NCI-H1436 (cell line): ENCODE measurements at regions not wholly inside any gene's neighbourhood (a gene's known extent, or its start where the extent isn't known, plus 50 kb on each side); places are given as distances from the start of the nearest gene placed in this dataset.
"Not testable (repeated sequence)": the region's sequence is repeated elsewhere in the genome, so short reads cannot be mapped to it uniquely, and the experiment has no call there.

ENCODE experiments used
- DNase-seq: peaks from one replicate; lab custom pipeline; 2025; lab: John Stamatoyannopoulos, UW

DNA sequence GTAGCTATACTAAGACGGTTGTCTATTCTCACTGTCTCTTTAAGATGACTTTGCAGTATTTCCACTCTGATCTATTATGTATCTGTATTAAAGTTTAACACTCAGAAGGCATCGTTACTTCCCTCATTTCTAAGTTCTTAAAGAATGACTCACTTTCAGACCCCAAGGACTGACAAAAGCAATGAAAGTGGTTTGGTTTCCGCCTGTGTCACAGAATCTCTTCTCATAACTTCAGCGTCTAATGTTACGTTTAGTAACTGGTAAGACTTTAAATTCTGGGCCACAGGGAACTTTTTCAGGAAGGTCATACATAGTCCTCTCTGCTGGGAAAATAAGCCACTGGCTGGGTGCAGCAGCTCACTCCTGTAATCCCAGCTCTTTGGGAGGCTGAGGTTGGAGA is 892.0 kb upstream of the AUTS2 start:
- DNase-seq, result no peak

DNA sequence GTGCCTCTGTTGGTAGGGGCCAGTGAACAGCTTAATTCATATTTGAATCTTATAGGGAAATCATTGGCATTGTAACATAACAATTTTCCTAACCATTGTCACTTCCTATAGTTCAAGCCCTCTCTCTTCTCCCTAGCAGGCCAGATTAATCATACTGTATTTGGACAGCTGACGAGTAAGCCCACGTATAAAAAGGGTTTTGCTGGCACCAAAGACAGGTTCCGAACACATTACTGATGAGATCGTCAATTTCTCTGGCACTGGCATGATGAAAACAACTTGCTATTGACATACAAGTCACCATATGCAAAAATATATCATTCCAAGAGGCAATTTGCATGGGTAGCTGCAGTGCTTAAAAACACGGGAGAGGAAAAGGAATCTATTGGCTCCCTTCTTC is 891.1 kb upstream of the AUTS2 start:
- no peak for DNase-seq

DNA sequence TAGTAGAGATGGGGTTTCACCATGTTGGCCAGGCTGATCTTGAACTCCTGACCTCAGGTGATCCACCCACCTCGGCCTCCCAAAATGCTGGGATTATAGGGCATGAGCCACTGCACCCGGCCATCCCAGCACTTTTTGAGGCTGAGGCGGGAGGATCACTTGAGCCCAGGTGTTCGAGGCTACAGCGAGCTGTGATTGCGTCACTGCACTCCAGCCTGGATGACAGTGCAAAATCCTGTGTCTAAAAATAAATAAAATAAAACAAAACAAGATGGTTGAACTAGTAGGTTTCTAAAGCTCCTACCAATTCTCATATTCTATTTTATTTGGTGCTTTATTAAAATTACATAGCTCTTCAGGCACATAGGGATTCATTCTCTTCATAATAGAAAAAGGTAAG is 890.3 kb upstream of the AUTS2 start:
- DNase-seq, result no peak

DNA sequence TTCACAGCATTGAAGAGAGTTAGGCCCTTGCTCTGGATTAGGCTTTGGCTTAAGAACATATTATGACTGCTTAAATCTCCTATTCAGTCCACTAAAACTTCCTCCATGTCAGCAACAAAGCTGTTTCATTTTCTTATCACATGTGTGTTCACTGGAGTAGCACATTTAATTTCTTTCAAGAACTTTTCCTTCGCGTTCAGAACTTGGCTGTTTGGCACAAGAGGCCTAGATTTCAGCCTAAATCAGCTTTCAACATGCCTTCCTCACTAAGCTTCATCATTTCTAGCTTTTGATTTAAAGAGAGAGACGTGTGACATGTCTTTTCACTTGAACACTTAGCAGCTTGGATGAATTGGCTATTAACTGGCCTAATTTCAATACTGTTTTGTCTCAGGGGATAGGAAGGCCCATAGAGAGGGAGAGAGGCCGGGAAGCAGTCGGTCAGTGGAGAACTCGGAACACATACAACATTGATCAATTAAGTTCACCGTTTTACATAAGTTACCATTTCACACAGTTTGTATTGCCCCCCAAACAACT is 885.2 kb upstream of the AUTS2 start:
- no peak for DNase-seq

DNA sequence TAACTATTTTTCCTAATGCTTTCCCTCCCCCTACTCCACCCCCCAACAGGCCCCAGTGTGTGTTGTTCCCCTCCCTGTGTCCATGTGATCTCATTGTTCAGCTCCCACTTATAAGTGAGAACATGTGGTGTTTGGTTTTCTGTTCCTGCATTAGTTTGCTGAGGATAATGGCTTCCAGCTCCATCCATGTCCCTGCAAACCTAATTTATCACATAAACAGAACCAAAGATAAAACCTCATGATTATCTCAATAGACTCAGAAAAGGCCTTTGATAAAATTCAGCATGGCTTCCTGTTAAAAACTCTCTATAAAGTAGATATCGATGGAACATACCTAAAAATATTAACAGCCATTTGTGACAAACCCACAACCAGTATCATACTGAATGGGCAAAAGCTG is 884.1 kb upstream of the AUTS2 start:
- DNase-seq, result not testable (repeated sequence)

DNA sequence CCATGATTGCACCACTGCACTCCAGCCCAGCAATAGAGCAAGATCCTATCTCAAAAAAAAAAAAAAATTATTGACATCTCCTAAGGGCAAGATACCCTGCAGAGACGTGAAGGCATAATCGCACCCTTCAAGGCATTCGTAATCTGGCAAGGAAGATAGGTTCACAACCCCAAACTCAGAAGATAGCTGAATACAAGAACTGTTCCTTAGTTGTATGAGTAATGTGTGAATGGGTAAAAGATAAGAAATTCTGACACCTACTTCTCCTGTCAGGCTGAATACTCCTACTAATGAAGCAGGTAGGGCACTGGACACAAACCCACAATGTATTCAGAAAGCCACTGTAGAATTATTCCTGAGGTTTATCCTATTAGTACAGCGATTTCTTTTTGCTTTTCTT is 882.4 kb upstream of the AUTS2 start:
- DNase-seq, result no peak

DNA sequence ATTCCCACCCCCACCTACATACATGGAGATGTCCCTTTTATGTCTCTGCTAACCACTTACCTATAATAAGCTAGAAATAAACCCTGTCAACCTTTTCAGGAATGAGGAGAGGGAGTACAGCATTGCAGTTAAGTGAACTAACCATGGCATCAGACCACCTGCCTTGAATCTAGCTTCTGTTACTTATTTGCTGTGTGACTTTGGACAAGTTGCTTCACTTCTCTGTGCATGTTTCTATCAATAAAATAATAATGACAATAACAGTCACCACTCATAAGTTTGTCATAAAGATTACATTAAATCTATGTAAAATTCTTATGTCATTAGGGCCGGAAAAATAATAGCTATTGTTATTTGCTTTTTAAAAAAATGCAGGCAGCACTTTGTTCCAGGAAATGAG is 881.1 kb upstream of the AUTS2 start:
- DNase-seq, result no peak

DNA sequence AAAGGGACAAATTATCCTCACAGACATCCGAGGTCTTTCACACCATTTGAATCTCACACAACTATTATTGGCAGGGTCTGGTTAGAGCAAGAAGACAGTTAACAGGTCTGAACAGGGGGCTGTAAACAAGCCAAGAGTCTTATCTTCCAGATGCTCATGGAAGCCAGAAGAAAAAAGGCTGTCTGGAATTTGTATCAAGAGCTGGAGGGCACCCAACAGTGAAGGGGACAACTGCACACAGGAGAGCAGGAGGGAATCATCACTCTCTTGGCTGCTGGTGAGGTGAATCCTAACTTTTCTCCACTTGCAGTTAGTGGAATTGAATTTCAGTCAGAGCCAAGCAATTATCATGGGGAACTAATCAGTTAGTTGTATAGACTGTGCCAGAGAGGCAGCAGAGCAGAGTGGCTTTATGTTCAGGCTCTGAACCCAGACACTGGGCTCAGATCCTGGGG is 880.2 kb upstream of the AUTS2 start:
- no peak for DNase-seq

DNA sequence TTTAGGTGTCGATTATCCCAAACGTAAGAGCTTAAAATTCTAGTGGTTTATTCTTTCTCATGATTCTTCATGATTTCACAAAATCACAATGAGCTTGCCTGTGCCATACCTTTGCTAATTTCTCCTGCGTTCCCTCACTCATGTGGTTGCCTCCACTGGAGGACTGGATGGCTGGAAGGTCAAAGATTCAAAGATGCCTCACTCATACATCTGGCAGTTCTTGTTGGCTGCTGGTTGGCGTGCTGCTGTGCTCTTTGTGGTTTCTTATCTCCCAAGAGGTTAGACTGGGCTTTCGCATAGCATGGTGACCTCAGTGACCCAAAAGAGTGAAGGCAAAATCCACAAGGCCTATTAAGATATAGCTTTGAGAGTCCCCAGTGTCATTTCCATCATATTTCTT is 877.6 kb upstream of the AUTS2 start:
- no peak for DNase-seq

DNA sequence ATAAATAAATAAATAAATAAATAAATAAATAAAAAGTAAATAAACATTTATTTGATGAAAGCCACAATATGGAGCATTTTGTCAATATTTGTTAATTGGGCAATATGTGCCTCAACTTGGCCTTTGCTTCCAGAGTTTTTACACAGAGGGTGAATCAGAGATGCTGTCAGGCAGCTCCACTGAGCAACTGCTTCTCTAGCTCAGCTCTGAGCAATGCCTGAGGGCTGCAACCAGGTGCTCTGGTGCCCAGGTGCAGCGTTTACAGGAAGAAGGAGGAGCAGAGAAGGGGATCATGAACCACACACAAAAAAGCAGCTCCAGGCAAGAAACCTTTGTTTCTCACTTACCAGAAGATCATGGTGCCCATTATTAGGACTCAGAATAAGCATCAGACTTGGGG is 876.2 kb upstream of the AUTS2 start:
- peak; percentile 66 for DNase-seq

DNA sequence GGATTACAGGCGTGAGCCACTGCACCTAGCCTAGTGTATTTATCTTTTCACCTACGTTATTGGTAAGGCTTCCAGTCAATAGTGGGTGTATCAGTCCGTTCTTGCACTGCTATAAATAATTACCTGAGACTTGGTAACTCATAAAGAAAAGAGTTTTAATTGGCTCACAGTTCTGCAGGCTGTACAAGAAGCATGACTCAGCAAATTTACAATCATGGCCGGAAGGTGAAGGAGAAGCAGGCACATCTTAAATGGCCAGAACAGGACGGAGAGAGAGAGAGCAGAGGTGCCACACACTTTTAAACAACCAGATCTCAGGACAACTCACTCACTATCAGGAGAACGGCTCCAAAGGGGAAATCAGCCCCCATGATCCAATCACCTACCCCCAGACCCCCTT is 873.3 kb upstream of the AUTS2 start:
- no peak for DNase-seq

DNA sequence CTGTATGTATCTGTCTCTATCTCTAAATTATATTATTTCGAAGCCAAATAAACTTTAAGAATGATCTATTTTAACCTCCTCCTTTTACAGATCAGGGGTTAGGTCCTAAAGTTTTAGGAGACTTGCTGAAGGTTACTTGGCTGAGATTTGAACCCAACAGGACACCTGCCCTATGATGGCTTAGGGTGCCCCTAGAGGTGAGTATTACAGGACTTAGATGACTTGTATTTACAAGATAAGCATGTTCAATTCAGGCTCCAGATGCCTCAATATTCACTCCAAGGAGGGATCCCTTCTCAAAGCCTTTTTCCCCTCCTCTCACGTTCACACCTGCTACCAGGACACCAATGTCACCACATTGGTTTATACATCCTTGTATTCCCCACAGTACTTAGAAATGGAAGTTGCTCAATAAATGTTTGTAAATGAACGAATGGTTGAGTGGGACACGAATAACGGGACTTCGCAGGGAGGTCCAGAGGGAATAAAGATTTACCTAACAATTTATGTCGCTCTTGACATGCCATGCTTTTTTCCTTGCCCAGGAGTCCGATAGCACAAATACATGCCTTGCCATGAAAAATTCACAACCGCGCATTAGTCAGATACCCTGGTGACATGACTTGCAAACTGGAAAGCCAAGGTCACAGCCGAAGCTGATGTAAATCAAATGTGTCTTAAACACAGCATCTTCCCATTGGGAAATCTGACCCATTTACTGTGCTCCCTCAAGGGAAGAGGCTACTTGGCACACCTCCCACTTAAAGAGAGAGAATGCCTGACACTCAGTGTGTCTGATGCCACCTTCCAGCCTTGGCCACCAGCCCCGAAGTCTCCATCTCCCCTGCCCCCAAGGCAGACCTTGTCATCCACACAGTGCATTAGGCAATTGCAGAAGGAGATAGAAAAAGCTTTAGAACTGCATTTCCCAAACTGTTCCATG is 872.2 kb upstream of the AUTS2 start:
- DNase-seq, result no peak

DNA sequence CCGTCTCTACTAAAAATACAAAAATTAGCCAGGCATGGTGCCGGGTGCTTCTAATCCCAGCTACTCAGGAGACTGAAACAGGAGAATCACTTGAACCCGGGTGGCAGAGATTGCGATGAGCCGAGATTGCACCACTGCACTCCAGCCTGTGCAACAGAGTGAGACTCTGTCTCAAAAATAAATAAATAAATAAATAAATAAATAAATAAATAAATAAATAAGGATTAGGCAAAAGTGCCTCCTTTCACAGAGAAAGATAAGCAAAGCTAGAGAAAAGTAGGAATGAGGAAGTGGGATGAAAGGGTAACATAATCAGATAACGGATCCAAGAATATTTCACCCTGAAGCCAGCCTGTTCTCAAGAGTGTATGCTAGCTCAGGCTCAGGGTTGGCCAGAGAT is 869.6 kb upstream of the AUTS2 start:
- DNase-seq, result not testable (repeated sequence)

DNA sequence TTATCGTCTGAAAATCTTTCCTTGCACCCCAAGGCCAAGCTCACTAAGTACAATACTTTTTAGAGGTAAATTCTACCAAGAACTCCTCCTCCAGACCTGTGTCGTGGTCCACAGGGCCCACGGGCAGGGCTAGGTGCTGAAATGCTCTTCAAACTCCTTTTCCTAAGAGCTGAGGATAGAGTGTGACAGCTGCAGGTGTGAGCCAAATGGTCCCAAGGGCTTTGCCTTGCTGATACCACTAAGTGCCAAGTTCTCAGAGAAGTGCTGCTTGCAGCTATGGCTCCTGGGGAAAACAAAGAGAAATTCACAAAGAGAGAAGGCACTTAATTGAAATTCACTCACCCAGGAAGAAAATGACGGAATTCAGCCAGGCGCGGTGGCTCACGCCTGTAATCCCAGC is 868.9 kb upstream of the AUTS2 start:
- DNase-seq, result peak; percentile 85

DNA sequence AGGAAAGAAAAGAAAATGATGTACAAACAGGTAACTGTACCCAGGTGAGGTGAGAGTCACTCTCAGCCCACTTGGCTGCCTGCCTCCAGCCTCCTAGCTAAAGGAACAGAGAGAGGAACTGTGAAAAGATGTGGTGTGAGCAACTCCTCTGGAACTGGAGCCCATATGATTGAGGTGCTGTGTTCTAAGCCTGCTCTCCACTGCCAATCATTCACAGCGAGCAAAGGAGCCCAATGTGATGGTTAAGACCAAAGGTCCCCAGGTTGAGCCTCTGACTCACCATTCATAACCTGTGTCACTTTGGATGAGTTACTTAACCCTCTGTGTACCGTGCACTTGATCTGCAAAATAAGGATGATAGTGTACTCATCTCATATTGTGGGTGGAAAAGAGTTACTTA is 868.1 kb upstream of the AUTS2 start:
- no peak for DNase-seq

DNA sequence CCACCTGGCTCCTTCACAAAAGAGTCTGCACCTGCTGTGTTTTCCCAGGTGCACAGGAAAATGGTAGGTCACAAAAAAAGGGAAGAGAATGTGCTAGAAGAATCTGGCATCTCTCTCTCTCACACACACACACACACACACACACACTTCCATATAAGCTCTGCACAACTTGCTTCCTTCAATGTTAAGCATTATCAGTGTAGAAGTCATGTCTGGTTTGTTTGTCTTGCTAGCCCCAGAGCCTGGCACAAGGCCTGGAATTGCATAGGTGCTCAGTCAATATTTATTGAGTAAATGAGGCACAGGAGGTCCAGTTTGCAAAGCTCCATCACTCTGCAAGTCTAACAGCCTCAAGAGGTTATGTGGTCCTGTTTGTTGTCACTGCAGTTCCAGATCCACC is 867.3 kb upstream of the AUTS2 start:
- DNase-seq, result no peak

DNA sequence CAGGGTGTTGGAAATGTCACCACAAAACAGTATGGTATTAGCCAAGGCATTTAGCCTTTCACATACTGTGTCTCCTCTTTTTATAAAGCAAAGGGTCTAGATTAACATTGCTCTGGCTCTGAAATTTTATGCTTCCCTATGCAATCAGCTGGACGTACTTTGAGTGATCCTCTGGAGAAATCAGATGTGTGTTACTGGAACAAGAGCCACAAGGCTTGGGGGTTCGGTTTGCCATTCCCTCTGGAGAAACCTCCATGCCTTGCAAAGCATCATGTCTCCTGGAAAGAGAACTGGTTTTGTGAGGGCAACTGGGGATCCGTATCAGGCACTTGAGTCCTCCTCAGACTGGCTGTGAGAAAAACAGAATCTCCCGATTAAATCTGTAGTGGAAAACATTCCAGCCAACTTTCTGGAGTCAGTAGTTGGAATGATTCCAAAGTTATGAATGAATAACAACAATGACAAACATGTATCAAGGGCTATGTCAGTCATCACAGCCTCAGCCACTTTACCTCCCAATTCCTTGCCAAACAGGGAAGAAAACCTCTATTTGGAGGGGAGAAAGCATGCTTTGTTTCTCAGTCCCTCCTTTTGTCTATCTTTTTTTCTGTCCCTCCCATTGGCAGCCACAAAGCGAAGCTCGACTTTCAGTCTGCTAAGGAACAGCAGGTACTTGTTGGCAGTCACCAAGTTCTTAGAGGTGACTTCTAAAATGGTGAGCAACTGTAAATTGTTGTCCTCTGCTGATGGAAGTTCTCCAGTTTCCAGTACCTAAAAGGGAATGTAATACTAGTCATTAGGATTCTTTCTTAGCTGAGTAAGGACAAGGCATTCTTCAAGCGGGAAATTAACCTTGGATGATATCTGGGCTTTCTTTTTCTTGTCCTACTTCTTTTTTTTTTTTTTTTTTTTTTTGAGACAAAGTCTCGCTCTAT is 864.8 kb upstream of the AUTS2 start:
- no peak for DNase-seq

DNA sequence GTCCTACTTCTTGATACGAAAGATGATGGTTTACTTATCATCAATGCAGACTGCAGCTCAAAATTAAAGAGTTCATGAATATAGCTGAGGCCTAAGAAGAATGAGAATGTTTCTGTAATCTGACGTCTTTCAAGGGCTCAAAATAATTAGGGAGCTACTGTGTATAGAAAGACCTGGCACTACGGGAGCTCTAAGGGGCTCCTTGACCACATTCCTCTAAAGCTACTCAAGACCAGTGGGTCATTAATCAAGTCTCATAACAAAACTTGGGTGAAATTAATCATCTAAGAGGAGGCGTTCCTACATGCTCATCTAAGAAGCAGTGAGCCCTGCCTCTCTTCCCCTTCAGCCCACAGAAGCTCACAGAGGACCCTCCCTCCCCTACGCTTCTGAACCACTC is 863.8 kb upstream of the AUTS2 start:
- DNase-seq, result no peak

DNA sequence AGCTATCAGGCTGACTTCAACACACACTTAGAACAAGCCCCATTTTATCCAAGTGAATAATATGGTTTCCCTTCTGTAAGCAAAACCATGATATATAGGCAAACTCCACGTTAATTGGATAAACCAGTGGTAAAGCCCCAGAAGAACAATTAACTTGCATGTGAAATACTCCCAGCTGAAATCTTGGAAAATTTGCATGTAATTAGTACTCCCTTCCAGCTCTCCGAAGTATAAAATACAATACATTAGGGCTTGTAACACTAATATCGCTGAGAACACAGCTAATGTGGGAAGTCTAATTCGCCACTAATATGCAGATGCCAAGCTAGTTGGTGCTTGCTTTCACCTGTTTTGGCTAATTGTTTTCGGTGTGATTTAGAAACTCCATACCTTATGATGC is 859.0 kb upstream of the AUTS2 start:
- DNase-seq, result no peak

DNA sequence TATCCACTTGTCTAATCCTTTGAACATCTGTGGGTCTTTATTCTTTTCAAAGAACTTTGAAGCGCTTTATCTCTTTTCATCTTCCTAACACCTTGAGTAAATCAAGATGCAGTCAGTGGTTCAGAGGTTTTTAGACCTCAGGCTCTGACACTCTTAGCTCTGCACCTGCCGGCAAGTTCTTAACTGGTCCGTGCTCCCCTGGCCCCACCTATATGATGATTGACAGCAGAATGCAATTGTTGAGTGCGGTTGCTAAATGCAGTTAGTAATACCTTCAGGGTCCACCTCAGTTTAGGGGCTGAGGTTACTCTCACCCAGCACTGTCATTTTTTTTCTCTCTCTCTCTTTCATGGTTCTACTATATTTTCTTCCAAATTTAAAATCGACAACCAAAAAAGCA is 854.2 kb upstream of the AUTS2 start:
- no peak for DNase-seq

DNA sequence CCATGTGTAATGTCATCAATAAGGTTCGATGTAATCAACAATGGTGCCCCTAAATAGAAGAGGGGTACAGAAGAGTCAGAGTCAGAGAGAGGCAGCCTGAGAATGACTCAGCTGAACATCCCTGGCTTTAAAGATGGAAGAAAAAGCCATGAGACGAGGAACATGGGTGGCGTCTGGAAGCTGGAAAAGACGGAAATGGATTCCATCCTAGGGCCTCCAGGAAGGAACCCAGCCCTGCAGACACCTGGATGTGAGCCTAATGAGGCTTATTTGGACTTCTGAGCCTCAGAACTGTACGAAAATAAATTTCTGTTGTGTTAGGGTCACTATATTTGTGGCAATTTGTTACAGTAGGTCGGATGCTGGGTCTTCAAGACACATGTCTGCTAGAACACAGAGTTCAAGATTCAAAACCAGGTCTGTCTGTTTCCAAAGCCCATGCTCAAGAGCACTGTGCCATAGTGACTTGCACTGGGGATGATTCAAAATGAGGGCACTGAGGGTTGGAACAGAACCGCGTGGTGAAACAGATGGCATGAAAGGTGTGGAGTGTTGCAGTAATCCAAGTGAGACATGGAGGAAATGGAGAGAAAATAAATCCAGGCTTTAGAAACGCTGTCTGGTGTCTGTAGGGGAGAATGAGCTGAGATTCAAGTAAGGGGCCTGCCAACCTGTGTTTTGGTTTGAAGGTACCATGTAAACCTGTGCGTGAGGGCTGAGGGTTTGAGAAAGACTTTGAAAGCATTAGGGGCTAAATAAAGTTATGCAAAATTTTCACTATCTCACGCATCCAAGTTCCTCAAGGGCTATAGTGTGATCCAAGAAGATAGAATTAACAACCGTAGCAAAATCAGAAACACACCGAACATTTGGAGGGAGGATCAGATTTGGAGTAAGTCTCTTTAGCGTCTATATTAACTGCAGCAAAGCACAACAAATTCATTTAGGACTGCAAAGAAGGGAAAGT is 849.1 kb upstream of the AUTS2 start:
- DNase-seq, result no peak
